SH-SY5Y (cell line): ENCODE measurements at regions not wholly inside any gene's neighbourhood (a gene's known extent, or its start where the extent isn't known, plus 50 kb on each side); places are given as distances from the start of the nearest gene placed in this dataset.

Source experiments
- GATA2 ChIP-seq: IDR thresholded peaks from 2 replicates; pipeline ENCODE4 v1.6.1; 2011; ENCODE audit warnings: mild to moderate bottlenecking, low read depth, low read length
- GATA3 ChIP-seq: IDR thresholded peaks from 2 replicates; pipeline ENCODE4 v1.6.1; 2011; ENCODE audit warnings: low read depth, mild to moderate bottlenecking, low read length, moderate library complexity

- no peak for TF ChIP-seq GATA3
- TF ChIP-seq GATA2: no peak
Observed at GRCh38 chr13:110004814-110005213, 218.4 kb upstream of the IRS2 start.

GRCh38 chr13:110001670-110002275 is 215.4 kb upstream of the IRS2 start:
- TF ChIP-seq GATA2 (no peak), GATA3 (no peak)

GRCh38 chr13:110000534-110001345 is 214.4 kb upstream of the IRS2 start:
- TF ChIP-seq GATA3: no peak
- no peak for TF ChIP-seq GATA2

- TF ChIP-seq GATA3 (no peak), GATA2 (no peak)
Observed at GRCh38 chr13:109999659-110000533, 213.5 kb upstream of the IRS2 start.

- TF ChIP-seq GATA2 (no peak), GATA3 (no peak)
Observed at GRCh38 chr13:109998684-109999533, 212.5 kb upstream of the IRS2 start.

- TF ChIP-seq GATA2 (no peak), GATA3 (no peak)
Observed at GRCh38 chr13:109998037-109998436, 211.7 kb upstream of the IRS2 start.

GRCh38 chr13:109996404-109996960 is 210.1 kb upstream of the IRS2 start:
- TF ChIP-seq GATA3 (no peak), GATA2 (no peak)

GRCh38 chr13:109995578-109995977 is 209.2 kb upstream of the IRS2 start:
- TF ChIP-seq GATA3: no peak
- TF ChIP-seq GATA2: no peak

GRCh38 chr13:109990296-109990695 is 203.9 kb upstream of the IRS2 start:
- TF ChIP-seq GATA3: no peak
- no peak for TF ChIP-seq GATA2

GRCh38 chr13:109989686-109990085 is 203.3 kb upstream of the IRS2 start:
- TF ChIP-seq GATA3 (no peak), GATA2 (no peak)

GRCh38 chr13:109989155-109989554 is 202.8 kb upstream of the IRS2 start:
- no peak for TF ChIP-seq GATA2
- TF ChIP-seq GATA3: no peak

GRCh38 chr13:109986851-109987250 is 200.5 kb upstream of the IRS2 start:
- TF ChIP-seq GATA2 (no peak), GATA3 (no peak)

GRCh38 chr13:109985871-109986450 is 199.6 kb upstream of the IRS2 start:
- TF ChIP-seq GATA2 (no peak), GATA3 (no peak)

- no peak for TF ChIP-seq GATA2
- TF ChIP-seq GATA3: no peak
Observed at GRCh38 chr13:109983447-109983846, 197.1 kb upstream of the IRS2 start.
